T47D (cell line): ENCODE measurements at regions not wholly inside any gene's neighbourhood (a gene's known extent, or its start where the extent isn't known, plus 50 kb on each side); places are given as distances from the start of the nearest gene placed in this dataset.

Experiments used
- DNase-seq, 2 experiments: peaks; one replicate each; pipeline versions ENCODE4 v3.0.0 to v3.0.0-alpha.2; 2011 to 2012; ENCODE audit warnings: low read depth in 1 of 2, low spot score in 1 of 2
- JUND ChIP-seq: IDR thresholded peaks from 2 replicates; pipeline ENCODE4 v1.6.1; 2012; ENCODE audit warnings: low read depth
- in situ Hi-C: cut with HindIII; loops from 2 replicates; pipeline ENCODE4 v1.10.0; 2016; ENCODE audit warnings: low sequenced_read_pairs, low pct_unique_long_range_greater_than_20kb

DNA sequence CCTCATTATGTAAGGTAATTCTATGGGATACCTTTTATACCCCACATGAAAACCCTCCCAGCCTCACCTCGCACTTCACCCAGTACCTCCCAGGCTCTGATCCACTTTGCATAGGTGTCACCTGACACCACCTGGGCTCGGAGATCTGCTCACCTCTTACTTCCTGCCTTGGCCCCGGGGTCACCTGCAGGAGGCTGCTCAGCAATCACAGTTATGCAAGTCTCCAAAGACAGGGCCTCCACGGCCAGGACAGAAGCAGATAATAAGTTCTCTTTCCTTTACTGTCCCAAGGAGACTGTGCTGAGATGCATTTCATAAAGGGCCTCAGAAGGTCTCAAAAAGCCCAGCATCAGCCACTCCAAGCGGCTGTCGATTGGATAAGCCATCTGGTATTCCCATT lies 112.4 kb upstream of the PPP2R2D start:
- in situ Hi-C loops = no loop called here
- DNase-seq = no peak
- TF ChIP-seq JUND = no peak

GRCh38 chr10:131789516-131789915 lies 111.3 kb upstream of the PPP2R2D start:
- no peak for TF ChIP-seq JUND
- no peak for DNase-seq
- in situ Hi-C loops = no loop called here

- DNase-seq = peak in 1 of 2 experiments; percentile 14
- in situ Hi-C loops = no loop called here
- TF ChIP-seq JUND = no peak
Measured at GRCh38 chr10:131790021-131790420, 110.8 kb upstream of the PPP2R2D start.

- TF ChIP-seq JUND = no peak
- in situ Hi-C loops = no loop called here
- no peak for DNase-seq
Measured at GRCh38 chr10:131792011-131792651, 108.7 kb upstream of the PPP2R2D start.

GRCh38 chr10:131792809-131793208 lies 108.0 kb upstream of the PPP2R2D start:
- no peak for DNase-seq
- TF ChIP-seq JUND = no peak
- in situ Hi-C loops = no loop called here

- no peak for TF ChIP-seq JUND
- no peak for DNase-seq
- in situ Hi-C loops = no loop called here
Measured at GRCh38 chr10:131795761-131796160, 105.0 kb upstream of the PPP2R2D start.

DNA sequence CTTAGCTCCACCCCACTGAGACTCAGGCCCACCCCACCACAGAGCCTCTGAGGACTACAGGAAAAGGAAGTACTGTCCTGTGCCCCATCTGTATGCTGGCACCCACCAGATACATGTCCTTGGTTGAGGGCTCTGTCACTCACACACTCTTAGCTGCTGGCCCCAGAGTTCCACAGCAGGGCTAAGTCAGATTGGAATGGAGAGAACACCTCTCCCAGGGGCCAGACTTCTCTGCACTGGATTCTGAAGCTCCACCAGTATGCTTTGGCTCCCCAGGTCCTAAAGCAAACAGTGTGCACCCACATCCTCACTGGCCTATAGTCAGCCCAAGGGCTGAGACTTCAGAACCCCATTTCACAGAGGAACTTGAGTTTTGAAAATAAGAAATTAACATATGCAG lies 103.2 kb upstream of the PPP2R2D start:
- in situ Hi-C loops = no loop called here
- no peak for DNase-seq
- no peak for TF ChIP-seq JUND

DNA sequence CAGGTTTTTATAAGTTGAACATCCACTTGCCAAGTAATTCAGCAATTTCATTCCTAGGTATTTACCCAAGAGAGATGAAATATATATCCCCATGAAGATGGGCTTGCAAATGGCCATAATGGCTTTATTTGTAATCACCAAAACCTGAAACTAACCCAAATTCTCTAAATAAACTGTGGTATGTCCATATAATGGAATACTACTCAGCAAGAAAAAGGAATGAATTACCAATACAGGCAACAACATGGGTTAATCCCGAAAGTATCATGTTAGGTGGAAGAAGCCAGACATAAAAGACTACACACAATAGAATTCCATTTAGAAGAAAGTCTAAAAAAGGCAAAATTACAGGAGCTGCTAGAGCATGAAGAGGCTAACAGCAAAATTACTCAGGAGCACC lies 101.4 kb upstream of the PPP2R2D start:
- DNase-seq = no peak
- in situ Hi-C loops = no loop called here
- TF ChIP-seq JUND = no peak

GRCh38 chr10:131802156-131802915 lies 98.5 kb upstream of the PPP2R2D start:
- in situ Hi-C loops = no loop called here
- DNase-seq = no peak
- no peak for TF ChIP-seq JUND

- in situ Hi-C loops = no loop called here
- no peak for TF ChIP-seq JUND
- DNase-seq = no peak
Measured at GRCh38 chr10:131802996-131803395, 97.8 kb upstream of the PPP2R2D start.

- in situ Hi-C loops = no loop called here
- no peak for DNase-seq
- no peak for TF ChIP-seq JUND
Measured at GRCh38 chr10:131803860-131804425, 96.9 kb upstream of the PPP2R2D start.

DNA sequence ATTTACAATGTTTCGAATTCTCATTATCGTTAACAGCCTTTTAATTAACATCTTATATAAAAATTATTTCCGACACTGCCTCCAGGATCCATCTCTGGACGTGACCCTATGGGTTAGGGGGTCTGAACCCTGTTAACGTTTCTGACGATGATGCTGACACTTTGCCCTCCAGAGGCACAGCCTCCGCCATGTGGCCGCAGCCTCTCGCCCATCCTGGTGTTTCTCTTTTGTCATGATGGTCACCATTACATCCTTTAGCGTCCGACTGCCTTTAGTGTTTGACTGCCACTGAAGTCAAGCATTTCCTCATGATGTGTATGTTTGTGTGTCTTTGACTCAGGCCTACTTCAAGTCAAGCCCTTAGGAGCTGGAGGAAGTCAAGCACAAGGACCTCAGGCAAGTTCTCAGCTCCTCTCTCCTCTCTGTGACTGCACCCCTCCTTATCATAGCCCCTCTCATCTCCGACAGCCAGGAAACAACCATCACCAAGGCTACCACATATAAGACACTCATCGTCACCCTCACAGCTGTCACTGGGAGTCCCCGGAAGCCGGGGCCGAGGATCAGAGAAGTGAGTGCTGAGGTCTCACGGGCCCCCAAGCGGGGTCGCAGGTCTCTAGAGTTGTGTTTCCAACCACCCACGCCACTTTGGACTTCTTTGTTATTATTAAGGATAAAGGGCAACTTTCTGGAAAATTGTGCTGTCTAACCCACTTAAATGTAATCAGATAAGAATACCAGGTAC lies 96.1 kb upstream of the PPP2R2D start:
- no peak for TF ChIP-seq JUND
- in situ Hi-C loops = no loop called here
- DNase-seq = no peak

DNA sequence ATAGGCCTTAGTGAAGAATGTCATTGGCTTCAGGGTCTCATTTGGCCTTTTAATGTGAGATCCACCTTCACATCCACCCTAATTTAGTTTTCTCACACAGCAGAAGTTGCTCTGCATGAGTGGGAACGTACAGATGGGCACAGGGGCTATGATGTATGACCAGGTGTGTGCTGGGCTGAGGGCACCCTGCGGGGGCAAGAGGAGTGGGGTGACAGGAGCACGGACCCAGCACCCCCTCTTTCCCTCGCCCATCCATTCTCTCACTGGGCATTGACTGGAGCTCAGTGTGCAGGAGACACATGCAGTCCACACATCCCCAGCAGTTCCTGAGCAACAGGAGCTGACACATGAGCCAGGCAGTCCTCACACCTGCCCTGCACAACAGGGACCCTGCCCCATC lies 95.1 kb upstream of the PPP2R2D start:
- in situ Hi-C loops = no loop called here

More for the DNA sequence above, 95.1 kb upstream of the PPP2R2D start:
- no peak for DNase-seq
- TF ChIP-seq JUND = no peak
